OCI-LY1 (cell line): ENCODE measurements at regions not wholly inside any gene's neighbourhood (a gene's known extent, or its start where the extent isn't known, plus 50 kb on each side); places are given as distances from the start of the nearest gene placed in this dataset.

Experiments
- EZH2 ChIP-seq: fragments of 200-600 bp; sonication (generic), shearing (Covaris generic); IDR thresholded peaks from 2 replicates; pipeline ENCODE4 v1.8.0; 2017; ENCODE audit warnings: borderline replicate concordance, mixed run types, mild to moderate bottlenecking, antibody characterized with exemption, low read length, moderate library complexity, mixed read lengths
- TF ChIP-seq, protein P1 (sequence below): fragments of 200-600 bp; sonication (generic), shearing (Covaris generic); IDR thresholded peaks from 2 replicates; pipeline ENCODE4 v1.5.1; 2017; ENCODE audit warnings: mild to moderate bottlenecking, antibody characterized with exemption, low read length, moderate library complexity, mixed read lengths

DNA sequence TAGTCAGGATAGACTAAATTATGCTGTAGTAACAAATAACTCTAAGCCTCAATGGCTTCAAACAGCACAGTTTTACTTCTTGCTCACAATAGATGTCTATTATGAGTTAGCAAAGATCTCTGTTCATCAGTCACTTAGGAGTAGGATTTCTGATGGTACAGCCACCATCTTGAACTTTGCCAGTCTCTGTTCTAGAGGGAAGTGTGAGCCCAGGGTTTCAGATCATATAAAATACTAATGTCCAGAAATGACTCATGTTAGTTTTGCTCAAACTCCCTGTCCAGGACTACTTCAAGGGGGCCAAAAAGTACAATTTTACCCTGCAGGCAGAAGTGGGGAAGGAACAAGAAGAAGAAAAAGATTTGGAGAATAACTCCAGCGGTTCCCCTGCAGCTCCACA, 77.1 kb upstream of the LSM6 start:
- TF ChIP-seq, protein P1, sequence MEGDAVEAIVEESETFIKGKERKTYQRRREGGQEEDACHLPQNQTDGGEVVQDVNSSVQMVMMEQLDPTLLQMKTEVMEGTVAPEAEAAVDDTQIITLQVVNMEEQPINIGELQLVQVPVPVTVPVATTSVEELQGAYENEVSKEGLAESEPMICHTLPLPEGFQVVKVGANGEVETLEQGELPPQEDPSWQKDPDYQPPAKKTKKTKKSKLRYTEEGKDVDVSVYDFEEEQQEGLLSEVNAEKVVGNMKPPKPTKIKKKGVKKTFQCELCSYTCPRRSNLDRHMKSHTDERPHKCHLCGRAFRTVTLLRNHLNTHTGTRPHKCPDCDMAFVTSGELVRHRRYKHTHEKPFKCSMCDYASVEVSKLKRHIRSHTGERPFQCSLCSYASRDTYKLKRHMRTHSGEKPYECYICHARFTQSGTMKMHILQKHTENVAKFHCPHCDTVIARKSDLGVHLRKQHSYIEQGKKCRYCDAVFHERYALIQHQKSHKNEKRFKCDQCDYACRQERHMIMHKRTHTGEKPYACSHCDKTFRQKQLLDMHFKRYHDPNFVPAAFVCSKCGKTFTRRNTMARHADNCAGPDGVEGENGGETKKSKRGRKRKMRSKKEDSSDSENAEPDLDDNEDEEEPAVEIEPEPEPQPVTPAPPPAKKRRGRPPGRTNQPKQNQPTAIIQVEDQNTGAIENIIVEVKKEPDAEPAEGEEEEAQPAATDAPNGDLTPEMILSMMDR = no peak
- no peak for TF ChIP-seq EZH2
